ENCODE measurements at regions not wholly inside any gene's neighbourhood (a gene's known extent, or its start where the extent isn't known, plus 50 kb on each side); places are given as distances from the start of the nearest gene placed in this dataset.

DNA sequence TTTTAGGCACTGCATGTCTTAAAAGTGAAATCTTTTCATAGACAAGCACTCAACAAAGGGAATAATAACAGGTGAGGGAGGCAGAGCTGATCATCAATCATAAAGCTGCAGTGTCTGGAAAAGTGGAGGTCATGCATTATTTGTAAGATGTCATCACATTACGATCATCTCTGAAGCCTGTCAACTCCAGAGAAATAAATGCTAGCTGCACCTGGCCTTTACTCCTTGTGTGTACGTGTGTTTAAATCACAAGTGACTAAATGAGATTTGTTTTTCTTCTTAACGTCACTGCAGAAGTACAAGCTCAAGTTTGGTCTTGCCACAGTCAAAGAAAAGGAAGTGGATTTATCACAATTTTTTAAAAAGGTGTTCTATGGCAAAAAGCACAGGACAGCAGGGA lies 275.5 kb upstream of the SGK1 start:
- H3K27ac ChIP-seq, result no peak overlapping the region

DNA sequence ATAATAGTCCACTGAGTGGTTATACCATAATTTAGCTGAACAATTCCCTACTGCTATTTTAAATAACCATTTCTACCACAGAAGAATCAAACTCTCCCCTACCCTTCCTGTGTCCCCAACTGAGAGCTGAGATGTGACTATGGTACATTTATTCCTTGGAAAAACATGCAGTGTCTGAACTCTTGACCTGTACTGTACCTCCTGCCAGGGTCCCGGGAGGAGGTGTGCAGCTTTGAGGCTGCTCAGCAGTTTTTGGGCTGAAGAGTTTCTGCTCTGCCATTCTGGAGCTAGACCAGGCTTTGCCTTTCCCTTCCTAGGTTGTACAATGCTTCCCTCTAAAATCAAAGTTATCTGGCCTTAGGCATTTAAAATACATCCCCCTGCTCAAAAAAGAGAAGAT lies 275.1 kb upstream of the SGK1 start:
- TF ChIP-seq, protein P1, sequence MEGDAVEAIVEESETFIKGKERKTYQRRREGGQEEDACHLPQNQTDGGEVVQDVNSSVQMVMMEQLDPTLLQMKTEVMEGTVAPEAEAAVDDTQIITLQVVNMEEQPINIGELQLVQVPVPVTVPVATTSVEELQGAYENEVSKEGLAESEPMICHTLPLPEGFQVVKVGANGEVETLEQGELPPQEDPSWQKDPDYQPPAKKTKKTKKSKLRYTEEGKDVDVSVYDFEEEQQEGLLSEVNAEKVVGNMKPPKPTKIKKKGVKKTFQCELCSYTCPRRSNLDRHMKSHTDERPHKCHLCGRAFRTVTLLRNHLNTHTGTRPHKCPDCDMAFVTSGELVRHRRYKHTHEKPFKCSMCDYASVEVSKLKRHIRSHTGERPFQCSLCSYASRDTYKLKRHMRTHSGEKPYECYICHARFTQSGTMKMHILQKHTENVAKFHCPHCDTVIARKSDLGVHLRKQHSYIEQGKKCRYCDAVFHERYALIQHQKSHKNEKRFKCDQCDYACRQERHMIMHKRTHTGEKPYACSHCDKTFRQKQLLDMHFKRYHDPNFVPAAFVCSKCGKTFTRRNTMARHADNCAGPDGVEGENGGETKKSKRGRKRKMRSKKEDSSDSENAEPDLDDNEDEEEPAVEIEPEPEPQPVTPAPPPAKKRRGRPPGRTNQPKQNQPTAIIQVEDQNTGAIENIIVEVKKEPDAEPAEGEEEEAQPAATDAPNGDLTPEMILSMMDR (conservative IDR thresholded peaks at IDR 0.05), result no peak
- TF ChIP-seq ZFX (IDR thresholded peaks at IDR 0.05), result no peak
- H3K27ac ChIP-seq, result no peak overlapping the region

More for the DNA sequence above, 275.5 kb upstream of the SGK1 start:
- TF ChIP-seq ZFX (IDR thresholded peaks at IDR 0.05), result no peak
- TF ChIP-seq, protein P1 (conservative IDR thresholded peaks at IDR 0.05), result no peak

DNA sequence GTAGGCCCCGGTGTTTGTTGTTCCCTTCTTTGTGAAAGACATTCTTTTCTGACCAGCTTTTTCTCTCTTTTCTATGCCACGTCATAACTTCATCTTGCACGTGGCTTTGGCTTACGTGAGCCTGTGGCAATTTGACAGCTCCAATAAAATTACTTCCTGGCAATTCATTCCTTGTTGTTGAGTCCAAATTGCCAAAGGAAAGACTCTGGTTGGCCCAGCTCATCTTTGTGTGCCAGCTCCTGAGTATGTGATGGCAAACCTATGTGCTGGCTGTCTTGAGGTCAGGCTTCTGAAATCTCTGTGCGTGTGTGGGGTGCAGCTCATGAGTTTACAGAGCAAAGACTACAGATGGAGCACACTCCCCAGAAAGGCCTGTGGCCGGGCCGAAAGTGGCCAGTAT lies 272.5 kb upstream of the SGK1 start:
- no peak overlapping the region for H3K27ac ChIP-seq
- TF ChIP-seq, protein P1 (conservative IDR thresholded peaks at IDR 0.05), result no peak
- TF ChIP-seq ZFX (IDR thresholded peaks at IDR 0.05), result no peak

DNA sequence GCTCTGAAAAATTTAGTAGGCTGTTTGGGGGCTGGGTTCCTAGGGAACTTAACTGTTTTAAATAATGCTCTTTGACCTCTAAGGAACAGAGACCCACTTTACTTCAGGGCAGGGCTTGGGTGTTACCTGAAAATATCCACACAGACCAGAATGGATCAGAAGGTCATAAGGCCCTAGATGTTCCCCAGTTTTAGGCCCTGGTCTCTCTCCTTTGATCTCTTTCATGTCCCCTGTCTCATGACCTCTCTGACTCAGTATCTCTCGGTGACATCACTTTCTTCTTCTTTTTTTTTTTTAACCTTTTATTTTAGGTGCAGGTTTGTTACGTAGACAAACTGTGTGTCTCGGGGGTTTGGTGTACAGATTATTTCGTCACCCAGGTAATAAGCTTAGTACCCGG lies 272.1 kb upstream of the SGK1 start:
- no peak overlapping the region for H3K27ac ChIP-seq
- no peak for TF ChIP-seq ZFX (IDR thresholded peaks at IDR 0.05)
- TF ChIP-seq, protein P1 (conservative IDR thresholded peaks at IDR 0.05), result no peak

DNA sequence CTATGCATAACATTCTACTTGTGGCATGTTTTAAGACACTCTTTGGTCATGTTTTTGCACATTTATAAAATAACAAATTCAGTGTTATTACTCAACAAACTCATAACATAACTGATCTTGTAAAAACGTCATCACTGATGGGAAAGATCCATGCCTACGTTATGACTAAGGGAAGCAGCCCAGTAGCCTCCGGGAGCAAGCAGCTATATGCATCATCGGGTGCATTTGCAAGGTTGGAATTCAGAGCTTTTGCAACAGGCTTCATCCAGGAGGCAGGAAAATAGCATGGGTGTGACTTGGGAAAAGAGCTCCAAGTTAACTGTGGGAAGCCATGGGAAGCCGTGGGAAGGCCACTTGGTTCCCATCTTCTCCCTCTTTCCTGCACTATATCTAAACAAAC lies 271.6 kb upstream of the SGK1 start:
- H3K27ac ChIP-seq, result no peak overlapping the region

DNA sequence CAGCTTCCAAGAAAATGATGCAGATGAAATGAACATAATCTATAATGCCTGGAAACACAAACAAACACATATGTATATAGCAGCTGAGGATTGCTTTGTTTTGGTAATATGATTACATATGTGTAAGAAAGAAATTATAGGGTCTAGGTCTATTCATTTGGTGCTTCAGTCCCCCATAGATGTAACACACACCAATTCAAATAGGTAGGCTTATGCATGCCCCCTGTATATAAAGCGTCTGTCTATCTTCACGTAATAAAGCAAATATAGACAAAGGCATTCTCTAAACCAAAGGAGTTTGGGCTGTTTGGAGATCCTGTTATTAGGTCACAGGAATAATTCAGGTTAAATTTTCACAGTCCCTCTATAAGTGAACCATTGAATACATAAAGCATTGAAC lies 270.4 kb upstream of the SGK1 start:
- no peak overlapping the region for H3K27ac ChIP-seq
- TF ChIP-seq, protein P1 (conservative IDR thresholded peaks at IDR 0.05), result no peak
- no peak for TF ChIP-seq ZFX (IDR thresholded peaks at IDR 0.05)

More for the DNA sequence above, 271.6 kb upstream of the SGK1 start:
- TF ChIP-seq, protein P1 (conservative IDR thresholded peaks at IDR 0.05), result no peak
- TF ChIP-seq ZFX (IDR thresholded peaks at IDR 0.05), result no peak

DNA sequence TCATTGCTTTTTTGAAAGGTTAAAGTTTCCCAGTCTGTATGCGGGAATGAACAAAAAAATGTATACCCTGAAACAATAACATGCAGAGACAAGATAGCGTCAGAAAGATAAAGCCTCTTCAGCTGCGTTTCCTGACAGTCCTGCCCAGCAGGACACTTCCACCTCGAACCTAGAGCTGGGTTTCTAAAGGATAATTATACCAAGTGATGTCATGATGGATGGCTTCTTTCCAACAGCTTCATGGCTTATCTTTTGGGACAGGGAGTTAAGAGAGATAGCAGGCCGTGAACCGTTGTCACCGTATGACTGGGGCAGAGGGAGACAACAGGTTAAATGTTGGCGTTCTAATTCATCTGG lies 267.6 kb upstream of the SGK1 start:
- TF ChIP-seq ZFX (IDR thresholded peaks at IDR 0.05), result no peak
- TF ChIP-seq, protein P1 (conservative IDR thresholded peaks at IDR 0.05), result no peak
- no peak overlapping the region for H3K27ac ChIP-seq
